ENCODE measurements at regions not wholly inside any gene's neighbourhood (a gene's known extent, or its start where the extent isn't known, plus 50 kb on each side); places are given as distances from the start of the nearest gene placed in this dataset.

GRCh38 chr2:217452928-217453327 lies 549.9 kb downstream of the TNS1 start:
- TF ChIP-seq CTCF (IDR thresholded peaks at IDR 0.05; ENCODE audit: insufficient read depth, low read length, poor library complexity, severe bottlenecking), result no peak
- no peak for TF ChIP-seq EZH2phosphoT487 (conservative IDR thresholded peaks at IDR 0.05; ENCODE audit: low read length)

Measured in SU-DHL-6 (cell line).